Superior temporal gyrus (tissue), 1 donor: ENCODE measurements at regions not wholly inside any gene's neighbourhood (a gene's known extent, or its start where the extent isn't known, plus 50 kb on each side); places are given as distances from the start of the nearest gene placed in this dataset.
"Not testable (repeated sequence)": the region's sequence is repeated elsewhere in the genome, so short reads cannot be mapped to it uniquely, and the experiment has no call there.

Experiments used
- DNase-seq: peaks from one replicate; pipeline ENCODE4 v3.0.0-alpha.2; 2016; ENCODE audit errors: extremely low spot score

DNA sequence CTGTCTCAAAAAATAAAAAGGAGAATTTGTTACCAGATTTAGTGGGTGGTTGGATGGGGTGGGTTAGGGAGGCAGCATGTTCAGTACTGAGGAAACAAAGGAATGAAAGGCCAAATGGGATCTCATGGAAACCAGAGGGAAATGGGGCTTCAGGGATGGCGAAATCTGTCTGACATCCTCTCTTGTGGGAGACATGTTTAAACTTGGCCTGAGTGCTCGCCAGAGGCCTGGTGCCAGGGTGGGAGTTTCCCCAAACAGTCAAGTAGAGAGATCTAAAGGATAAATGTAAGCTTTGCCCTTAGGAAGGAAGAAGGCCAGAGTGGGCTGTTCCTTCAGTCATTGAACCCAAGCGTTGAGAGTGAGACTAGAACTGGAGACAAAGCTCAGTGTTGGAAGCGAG lies 61.9 kb upstream of the AKIRIN2 start:
- no peak for DNase-seq

DNA sequence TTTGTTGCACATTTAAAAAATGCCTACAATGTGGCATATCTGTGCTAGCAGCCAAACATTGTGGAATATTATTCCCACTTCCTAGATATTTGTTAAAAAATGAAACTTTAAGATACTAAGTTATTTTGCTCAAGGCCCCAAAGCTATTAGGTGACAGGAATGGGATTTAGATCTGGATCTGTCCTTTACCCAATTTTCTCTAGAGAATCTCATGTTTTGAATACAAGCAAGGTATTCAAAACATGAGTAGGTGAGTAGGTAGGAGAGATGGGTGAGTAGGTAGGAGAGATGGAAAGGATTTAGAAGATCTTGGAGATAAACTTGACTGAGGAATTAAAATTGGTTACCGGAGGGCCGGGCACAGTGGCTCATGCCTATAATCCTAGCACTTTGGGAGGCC lies 61.2 kb upstream of the AKIRIN2 start:
- no peak for DNase-seq

DNA sequence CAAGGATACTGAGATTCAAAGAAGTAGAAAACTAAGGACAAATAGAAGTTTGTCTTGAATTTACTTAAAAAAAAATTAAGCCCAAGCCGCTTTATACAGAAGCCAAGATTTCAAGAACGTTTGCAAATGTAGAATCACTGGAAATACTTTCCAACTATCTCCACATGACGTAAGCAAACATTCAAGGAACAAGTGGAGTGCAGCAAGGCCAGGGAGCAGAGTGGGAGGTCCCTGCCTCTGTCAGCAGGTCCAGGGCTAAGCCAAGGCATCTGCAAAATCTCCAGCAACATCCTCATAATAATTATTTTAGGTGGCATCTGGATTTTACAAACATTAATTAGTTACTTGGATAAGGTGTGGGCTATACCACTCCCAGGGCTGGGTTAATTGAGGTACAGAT lies 60.1 kb upstream of the AKIRIN2 start:
- DNase-seq, result no peak

- no peak for DNase-seq
Measured at GRCh38 chr6:87757792-87758191, 55.8 kb upstream of the AKIRIN2 start.

- DNase-seq, result no peak
Measured at GRCh38 chr6:87756858-87757257, 54.8 kb upstream of the AKIRIN2 start.

GRCh38 chr6:87755708-87756671 lies 54.0 kb upstream of the AKIRIN2 start:
- DNase-seq, result no peak

- no peak for DNase-seq
Measured at GRCh38 chr6:87754828-87755227, 52.8 kb upstream of the AKIRIN2 start.

DNA sequence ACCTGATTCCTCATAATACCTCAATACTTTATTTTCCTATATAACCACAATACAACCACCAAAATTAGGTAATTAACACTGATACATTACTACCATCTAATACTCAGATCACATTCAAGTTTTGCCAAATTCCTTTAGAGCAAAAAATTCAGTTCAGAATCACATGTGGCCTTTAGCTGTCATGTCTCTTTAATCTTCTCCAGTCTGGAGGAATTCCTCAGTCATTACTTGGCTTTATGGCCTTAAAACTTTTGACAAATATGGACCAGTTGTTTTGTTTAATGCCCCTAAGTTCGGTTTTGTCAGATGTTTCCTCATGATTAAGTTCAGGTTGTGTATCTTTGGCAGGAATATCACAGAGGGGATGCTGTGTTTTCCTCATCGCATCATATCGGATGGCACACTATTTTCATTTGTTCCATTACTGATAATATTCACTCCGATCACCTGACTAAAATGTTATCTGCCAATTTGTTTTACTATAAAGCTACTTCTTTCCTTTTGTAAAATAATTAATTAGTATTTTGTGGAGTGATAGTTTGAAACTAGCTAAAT lies 51.2 kb upstream of the AKIRIN2 start:
- DNase-seq, result no peak

DNA sequence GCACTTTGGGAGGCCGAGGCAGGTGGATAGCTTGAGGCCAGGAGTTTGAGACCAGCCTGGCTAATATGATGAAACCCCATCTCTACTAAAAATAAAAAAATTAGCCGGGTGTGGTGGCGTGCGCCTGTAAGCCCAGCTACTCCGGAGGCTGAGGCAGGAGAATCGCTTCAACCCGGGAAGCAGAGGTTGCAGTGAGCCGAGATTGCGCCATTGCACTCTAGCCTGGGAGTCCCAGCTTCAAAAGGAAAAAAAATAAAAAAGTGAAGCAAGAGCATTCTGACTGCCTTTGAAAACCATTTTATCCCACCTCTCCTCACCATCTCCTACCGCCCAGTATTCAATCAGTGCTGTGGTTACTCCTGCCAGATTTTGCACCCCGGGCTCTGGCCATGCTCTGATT lies 50.5 kb upstream of the AKIRIN2 start:
- not testable (repeated sequence) for DNase-seq
